Activated CD4-positive, alpha-beta T cell treated with anti-CD3 and anti-CD28 coated beads, Interleukin-2, amount 10 ng/mL, durations not matched to agents 7 days and 5 days (primary cell): ENCODE measurements at regions not wholly inside any gene's neighbourhood (a gene's known extent, or its start where the extent isn't known, plus 50 kb on each side); places are given as distances from the start of the nearest gene placed in this dataset.

ENCODE experiments used
- CTCF ChIA-PET: fragments of 350-600 bp; sonication (Branson Sonifier 250); formaldehyde crosslinking; loops from one replicate; lab custom pipeline; 2021; ENCODE audit warnings: antibody characterized with exemption; lab: Charles Lee
- POLR2A ChIA-PET: fragments of 350-600 bp; sonication (Branson Sonifier 250); formaldehyde crosslinking; loops from one replicate; lab custom pipeline; 2021; ENCODE audit warnings: antibody characterized with exemption; lab: Charles Lee
- DNase-seq: peaks from one replicate; pipeline ENCODE4 v3.0.0-alpha.2; 2020
- H3K27ac Mint-ChIP-seq: one replicate; pipeline ENCODE4 v1.8.0; 2021; ENCODE audit warnings: mild to moderate bottlenecking, moderate library complexity, mixed read lengths
- H3K27me3 Mint-ChIP-seq: one replicate; pipeline ENCODE4 v1.8.0; 2021; ENCODE audit warnings: mixed read lengths
- H3K36me3 Mint-ChIP-seq: one replicate; pipeline ENCODE4 v1.8.0; 2021; ENCODE audit warnings: low read depth, mixed read lengths
- H3K4me1 Mint-ChIP-seq: one replicate; pipeline ENCODE4 v1.8.0; 2021; ENCODE audit warnings: mixed read lengths
- H3K4me3 Mint-ChIP-seq: one replicate; pipeline ENCODE4 v1.8.0; 2021; ENCODE audit warnings: mild to moderate bottlenecking, moderate library complexity, mixed read lengths
- H3K9me3 Mint-ChIP-seq: one replicate; pipeline ENCODE4 v1.8.0; 2021; ENCODE audit warnings: mixed read lengths

GRCh38 chr2:155315768-155316167 lies 617.3 kb downstream of the KCNJ3 start:
- Mint-ChIP-seq H3K9me3 (no peaks in the 10 kb centered on the region), H3K4me3 (no peak overlapping the region), H3K4me1 (no peaks in the 10 kb centered on the region), H3K36me3 (no peaks in the 10 kb centered on the region), H3K27ac (no peak overlapping the region), H3K27me3 (no peaks in the 10 kb centered on the region)
- no peak for DNase-seq
- CTCF ChIA-PET: no interaction called here
- POLR2A ChIA-PET: no interaction called here

GRCh38 chr2:155310589-155310988 lies 612.1 kb downstream of the KCNJ3 start:
- ChIA-PET CTCF (no interaction called here), POLR2A (no interaction called here)
- H3K27me3 Mint-ChIP-seq: no peaks in the 10 kb centered on the region
- no peaks in the 10 kb centered on the region for H3K9me3 Mint-ChIP-seq
- H3K4me3 Mint-ChIP-seq: no peak overlapping the region
- H3K36me3 Mint-ChIP-seq: no peaks in the 10 kb centered on the region
- no peak for DNase-seq
- no peaks in the 10 kb centered on the region for H3K4me1 Mint-ChIP-seq
- H3K27ac Mint-ChIP-seq: no peak overlapping the region

GRCh38 chr2:155309483-155309882 lies 611.0 kb downstream of the KCNJ3 start:
- ChIA-PET CTCF (no interaction called here), POLR2A (no interaction called here)
- no peak for DNase-seq
- H3K27ac Mint-ChIP-seq: no peak overlapping the region
- H3K36me3 Mint-ChIP-seq: no peaks in the 10 kb centered on the region
- H3K27me3 Mint-ChIP-seq: no peaks in the 10 kb centered on the region
- no peaks in the 10 kb centered on the region for H3K4me1 Mint-ChIP-seq
- no peaks in the 10 kb centered on the region for H3K9me3 Mint-ChIP-seq
- no peak overlapping the region for H3K4me3 Mint-ChIP-seq

DNA sequence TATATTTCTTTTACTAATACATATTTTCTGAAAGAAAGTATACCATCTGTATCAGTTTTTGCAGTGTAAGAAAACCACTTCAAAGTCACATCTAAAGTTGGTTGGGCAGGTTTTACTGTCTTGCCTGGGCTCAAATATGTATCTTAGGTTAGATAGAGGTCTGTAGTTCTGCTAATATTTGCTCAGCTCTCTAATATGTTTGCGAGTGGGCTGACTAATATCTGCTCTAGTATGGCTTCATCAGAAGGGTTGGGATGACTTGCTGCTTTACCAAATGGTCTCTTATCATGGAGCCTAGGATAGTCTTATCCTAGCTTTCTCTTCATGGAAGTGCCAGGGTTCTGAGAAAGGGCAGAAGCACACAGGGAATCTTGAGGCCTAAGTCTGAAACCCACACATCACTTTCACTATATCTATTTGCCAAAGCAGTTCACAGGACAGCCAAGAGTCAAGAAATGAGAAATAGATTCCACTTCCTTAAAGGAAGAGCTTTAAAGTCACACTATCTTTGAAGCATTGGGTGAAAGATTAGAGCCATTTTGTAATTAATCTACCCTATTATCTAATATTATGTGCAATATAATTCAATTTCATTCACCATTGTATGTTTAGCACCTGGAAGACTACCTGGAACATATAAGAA lies 610.0 kb downstream of the KCNJ3 start:
- Mint-ChIP-seq H3K36me3 (no peaks in the 10 kb centered on the region), H3K27me3 (no peaks in the 10 kb centered on the region)

DNA sequence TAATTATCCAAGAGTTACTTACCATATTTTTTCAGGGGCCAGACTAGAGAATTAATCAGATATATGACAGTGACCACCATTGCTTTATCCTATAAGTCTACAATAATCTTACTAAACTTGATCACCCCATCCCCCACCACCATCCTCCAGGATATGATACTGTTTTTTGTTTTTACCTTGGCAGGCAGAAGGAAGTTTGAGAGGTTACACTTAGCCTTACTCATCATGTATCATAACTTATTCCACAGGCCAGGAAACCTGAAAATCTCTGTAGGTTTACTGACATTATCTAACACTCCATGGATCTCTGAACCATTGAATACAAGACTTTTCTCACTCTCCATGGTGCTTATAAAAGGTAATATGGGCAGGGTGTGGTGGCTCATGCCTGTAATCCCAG lies 602.7 kb downstream of the KCNJ3 start:
- no peaks in the 10 kb centered on the region for H3K27me3 Mint-ChIP-seq
- CTCF ChIA-PET: no interaction called here
- no peak for DNase-seq
- H3K36me3 Mint-ChIP-seq: no peaks in the 10 kb centered on the region
- H3K27ac Mint-ChIP-seq: no peak overlapping the region
- POLR2A ChIA-PET: no interaction called here
- H3K9me3 Mint-ChIP-seq: no peaks in the 10 kb centered on the region
- H3K4me3 Mint-ChIP-seq: no peak overlapping the region
- H3K4me1 Mint-ChIP-seq: no peaks in the 10 kb centered on the region

More for the DNA sequence above, 610.0 kb downstream of the KCNJ3 start:
- ChIA-PET CTCF (no interaction called here), POLR2A (no interaction called here)
- Mint-ChIP-seq H3K4me1 (no peaks in the 10 kb centered on the region), H3K9me3 (no peaks in the 10 kb centered on the region), H3K27ac (no peak overlapping the region), H3K4me3 (no peak overlapping the region)
- DNase-seq: no peak

DNA sequence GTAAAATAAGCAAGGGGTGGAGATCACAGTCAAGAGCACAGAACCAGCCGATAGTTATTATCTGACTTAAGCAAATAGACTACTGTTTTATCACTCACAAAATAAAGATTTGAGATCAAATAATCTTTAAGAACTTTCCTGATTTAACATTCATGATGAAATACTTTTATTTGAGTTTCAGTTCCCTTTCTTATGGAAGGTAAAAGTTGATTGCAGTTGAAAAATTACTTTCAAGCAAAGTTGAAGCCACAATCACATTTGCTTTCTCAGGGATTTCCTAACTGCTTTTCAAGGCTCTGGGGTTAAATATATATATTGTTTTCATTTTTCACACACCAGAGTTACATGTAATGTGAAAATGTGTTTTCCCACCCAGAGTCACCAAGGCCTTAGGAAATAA lies 599.5 kb downstream of the KCNJ3 start:
- ChIA-PET POLR2A (no interaction called here), CTCF (no interaction called here)
- H3K36me3 Mint-ChIP-seq: no peaks in the 10 kb centered on the region

DNA sequence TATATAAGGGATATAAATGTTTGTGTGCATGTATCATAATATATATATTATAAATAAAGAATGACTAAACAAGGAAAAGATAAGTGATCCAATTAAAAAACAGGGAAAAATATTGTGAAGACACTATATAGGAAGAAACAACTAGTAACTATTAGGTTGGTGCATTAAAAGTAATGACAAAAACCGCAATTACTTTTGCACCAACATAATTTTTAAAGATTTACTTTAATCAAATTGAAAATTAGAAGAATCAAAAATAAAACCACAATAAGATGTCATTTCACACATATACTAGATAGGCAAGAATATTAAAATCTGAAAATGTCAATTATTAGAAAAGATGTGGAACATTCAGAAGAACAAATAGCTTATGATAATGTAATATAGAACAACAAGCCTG lies 595.9 kb downstream of the KCNJ3 start:
- no peak overlapping the region for H3K4me3 Mint-ChIP-seq
- H3K27ac Mint-ChIP-seq: no peak overlapping the region
- no peaks in the 10 kb centered on the region for H3K4me1 Mint-ChIP-seq
- ChIA-PET POLR2A (no interaction called here), CTCF (no interaction called here)
- no peaks in the 10 kb centered on the region for H3K36me3 Mint-ChIP-seq
- no peaks in the 10 kb centered on the region for H3K9me3 Mint-ChIP-seq
- no peak for DNase-seq
- H3K27me3 Mint-ChIP-seq: no peaks in the 10 kb centered on the region

More for the DNA sequence above, 599.5 kb downstream of the KCNJ3 start:
- Mint-ChIP-seq H3K9me3 (no peaks in the 10 kb centered on the region), H3K27ac (no peak overlapping the region), H3K4me1 (no peaks in the 10 kb centered on the region), H3K4me3 (no peak overlapping the region), H3K27me3 (no peaks in the 10 kb centered on the region)
- no peak for DNase-seq

DNA sequence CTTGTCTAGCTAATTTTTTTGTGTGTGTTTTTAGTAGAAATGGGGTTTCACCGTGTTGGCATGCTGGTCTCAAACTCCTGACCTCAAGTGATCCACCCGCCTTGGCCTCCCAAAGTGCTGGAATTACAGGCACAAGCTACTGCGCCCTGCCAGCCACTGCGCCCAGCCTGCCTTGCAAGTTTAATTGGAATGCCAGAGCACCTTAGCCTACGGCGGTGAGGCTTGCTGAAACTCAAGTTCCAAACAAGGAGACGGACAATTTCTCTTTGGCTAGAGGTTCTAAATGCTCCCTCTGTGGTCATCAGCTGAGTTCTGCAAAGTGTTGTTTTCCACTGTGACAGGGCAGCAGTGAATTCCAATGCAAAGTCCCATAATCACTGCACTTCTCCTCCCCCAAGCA lies 583.4 kb downstream of the KCNJ3 start:
- CTCF ChIA-PET: no interaction called here

DNA sequence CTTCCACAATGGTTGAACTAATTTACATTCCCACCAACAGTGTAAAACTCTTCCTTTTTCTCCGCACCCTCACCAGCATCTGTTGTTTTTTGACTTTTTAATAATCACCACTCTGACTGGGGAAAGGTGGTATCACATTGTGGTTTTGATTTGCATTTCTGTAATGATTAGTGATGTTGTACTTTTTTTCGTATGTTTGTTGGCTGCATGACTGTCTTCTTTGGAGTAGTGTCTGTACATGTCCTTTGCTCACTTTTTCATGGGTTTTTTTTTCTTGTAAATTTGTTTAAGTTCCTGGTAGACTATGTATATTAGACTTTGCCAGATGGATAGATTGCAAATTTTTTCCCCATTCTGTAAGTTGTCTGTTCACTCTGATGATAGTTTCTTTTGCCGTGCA lies 574.8 kb downstream of the KCNJ3 start:
- ChIA-PET CTCF (no interaction called here), POLR2A (no interaction called here)
- Mint-ChIP-seq H3K27me3 (no peaks in the 10 kb centered on the region), H3K27ac (no peak overlapping the region), H3K36me3 (no peaks in the 10 kb centered on the region), H3K4me3 (no peak overlapping the region), H3K9me3 (no peaks in the 10 kb centered on the region), H3K4me1 (no peaks in the 10 kb centered on the region)
- DNase-seq: no peak

More for the DNA sequence above, 583.4 kb downstream of the KCNJ3 start:
- POLR2A ChIA-PET: no interaction called here
- no peak for DNase-seq
- H3K36me3 Mint-ChIP-seq: no peaks in the 10 kb centered on the region
- H3K4me3 Mint-ChIP-seq: no peak overlapping the region
- H3K27ac Mint-ChIP-seq: no peak overlapping the region
- no peaks in the 10 kb centered on the region for H3K27me3 Mint-ChIP-seq
- H3K4me1 Mint-ChIP-seq: no peaks in the 10 kb centered on the region
- H3K9me3 Mint-ChIP-seq: no peaks in the 10 kb centered on the region

- DNase-seq: no peak
- Mint-ChIP-seq H3K27me3 (no peaks in the 10 kb centered on the region), H3K4me3 (no peak overlapping the region), H3K27ac (no peak overlapping the region), H3K36me3 (no peaks in the 10 kb centered on the region), H3K4me1 (no peaks in the 10 kb centered on the region), H3K9me3 (no peaks in the 10 kb centered on the region)
- CTCF ChIA-PET: no interaction called here
- POLR2A ChIA-PET: no interaction called here
These were observed 568.1 kb downstream of the KCNJ3 start for GRCh38 chr2:155266583-155266982.

GRCh38 chr2:155266109-155266508 lies 567.6 kb downstream of the KCNJ3 start:
- no peaks in the 10 kb centered on the region for H3K9me3 Mint-ChIP-seq
- ChIA-PET POLR2A (no interaction called here), CTCF (no interaction called here)
- no peaks in the 10 kb centered on the region for H3K27me3 Mint-ChIP-seq
- H3K36me3 Mint-ChIP-seq: no peaks in the 10 kb centered on the region
- no peak overlapping the region for H3K4me3 Mint-ChIP-seq
- no peak for DNase-seq
- no peak overlapping the region for H3K27ac Mint-ChIP-seq
- no peaks in the 10 kb centered on the region for H3K4me1 Mint-ChIP-seq

DNA sequence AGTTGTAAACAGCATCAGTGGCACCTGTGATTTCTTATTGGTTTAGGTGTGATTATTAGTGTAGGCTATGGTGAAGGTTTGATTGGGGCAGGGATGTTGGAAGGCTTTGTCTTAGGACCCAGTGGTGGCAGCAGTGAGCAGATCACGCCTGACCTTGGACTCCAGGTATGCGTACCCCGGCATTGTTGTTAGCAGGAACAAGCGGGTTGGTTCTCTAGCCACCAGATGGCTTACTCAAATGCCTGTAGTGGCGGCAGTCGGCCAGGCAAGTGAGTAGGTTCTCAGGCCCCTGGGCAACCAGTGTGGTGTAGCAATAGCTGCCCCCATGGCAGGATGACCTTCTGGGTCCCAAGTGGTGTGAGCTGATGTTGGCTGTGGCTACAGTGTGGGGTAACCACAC lies 558.3 kb downstream of the KCNJ3 start:
- H3K4me3 Mint-ChIP-seq: no peak overlapping the region
- no peak overlapping the region for H3K27ac Mint-ChIP-seq
- ChIA-PET POLR2A (no interaction called here), CTCF (no interaction called here)
- DNase-seq: no peak
- no peaks in the 10 kb centered on the region for H3K4me1 Mint-ChIP-seq
- H3K36me3 Mint-ChIP-seq: no peaks in the 10 kb centered on the region
- no peaks in the 10 kb centered on the region for H3K27me3 Mint-ChIP-seq
- no peaks in the 10 kb centered on the region for H3K9me3 Mint-ChIP-seq

DNA sequence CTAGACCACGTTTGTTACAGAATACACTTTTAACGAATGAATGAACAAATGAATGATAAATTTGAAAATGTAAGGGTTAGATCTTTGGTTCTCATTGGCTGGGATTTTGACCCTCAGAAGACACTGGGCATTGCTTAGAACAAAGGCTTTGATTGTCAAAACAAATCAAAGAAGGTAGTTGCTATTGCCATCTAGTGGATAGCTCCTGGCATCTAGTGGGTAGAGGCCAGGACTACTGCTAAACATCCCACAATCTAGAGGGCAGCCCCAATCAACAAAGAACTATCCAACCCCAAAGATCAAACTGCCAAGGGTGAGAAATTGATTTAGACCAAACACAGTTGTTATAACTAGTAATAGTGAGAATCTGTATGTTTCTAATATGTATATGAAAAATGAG lies 552.3 kb downstream of the KCNJ3 start:
- H3K27me3 Mint-ChIP-seq: no peaks in the 10 kb centered on the region
- CTCF ChIA-PET: no interaction called here
- H3K4me3 Mint-ChIP-seq: no peak overlapping the region
- POLR2A ChIA-PET: no interaction called here
- no peaks in the 10 kb centered on the region for H3K36me3 Mint-ChIP-seq
- H3K9me3 Mint-ChIP-seq: no peaks in the 10 kb centered on the region
- no peaks in the 10 kb centered on the region for H3K4me1 Mint-ChIP-seq
- H3K27ac Mint-ChIP-seq: no peak overlapping the region
- DNase-seq: no peak

- DNase-seq: no peak
- ChIA-PET POLR2A (no interaction called here), CTCF (no interaction called here)
- no peak overlapping the region for H3K27ac Mint-ChIP-seq
- peaks cover 2% of the 10 kb centered on the region for H3K9me3 Mint-ChIP-seq
- no peaks in the 10 kb centered on the region for H3K4me1 Mint-ChIP-seq
- H3K27me3 Mint-ChIP-seq: no peaks in the 10 kb centered on the region
- no peak overlapping the region for H3K4me3 Mint-ChIP-seq
- no peaks in the 10 kb centered on the region for H3K36me3 Mint-ChIP-seq
These were observed 541.7 kb downstream of the KCNJ3 start for GRCh38 chr2:155240176-155240575.
